HCT116 (cell line): ENCODE measurements at regions not wholly inside any gene's neighbourhood (a gene's known extent, or its start where the extent isn't known, plus 50 kb on each side); places are given as distances from the start of the nearest gene placed in this dataset.

Experiments used
- ATAC-seq: fragments of 200-7000 bp; cut with Tn5 transposase; 2 replicates; pipeline ENCODE4 v1.9.1; 2020; ENCODE audit warnings: mild to moderate bottlenecking, moderate library complexity
- BruUV-seq: library from RNA; stranded (reverse); fragments of 400-500 nt; replicated peaks from 2 replicates; lab custom pipeline; 2021; lab: Mats Ljungman, UMichigan
- CTCF ChIA-PET: fragments of 300-600 bp; sonication (Branson Sonifier 250); formaldehyde crosslinking; loops from one replicate; lab custom pipeline; 2021; ENCODE audit warnings: antibody characterized with exemption; lab: Charles Lee
- POLR2A ChIA-PET: fragments of 300-600, 350-600 bp; sonication (Branson Sonifier 250); formaldehyde crosslinking; loops from one replicate; lab custom pipeline; 2021; ENCODE audit warnings: antibody characterized with exemption; lab: Charles Lee
- RAD21 ChIA-PET, 2 experiments: fragments of 300-600 bp; sonication (Branson Sonifier 250); formaldehyde crosslinking; loops; one replicate each; lab custom pipeline; 2023; ENCODE audit warnings: low total read pairs in 2 of 2; ENCODE audit not compliant: uncharacterized antibody in 2 of 2, unreplicated experiment in 2 of 2, low non-redundant PET in 1 of 2; lab: Charles Lee
- DNase-seq: peaks from one replicate; pipeline ENCODE4 v3.0.0-alpha.2; 2010; ENCODE audit warnings: low read depth, low spot score
- H2AFZ ChIP-seq: fragments of 200-600 bp; shearing (Covaris generic), sonication (generic); 2 replicates; pipeline ENCODE4 v1.6.1; 2017; ENCODE audit warnings: low read depth, mixed run types, mixed read lengths, antibody characterized with exemption, low read length; ENCODE audit not compliant: poor library complexity, severe bottlenecking
- H3K27ac ChIP-seq: 2 replicates; pipeline ENCODE4 v1.5.1; 2012; ENCODE audit warnings: low read depth, low read length
- H3K27me3 ChIP-seq: fragments of 200-600 bp; sonication (generic); 2 replicates; pipeline ENCODE4 v1.6.1; 2016; ENCODE audit warnings: mixed run types, low read length, mixed read lengths; ENCODE audit not compliant: insufficient read depth
- H3K36me3 ChIP-seq, 2 experiments: fragments of 200-500 bp in 1 of 2; fragments of 200-600 bp in 1 of 2; sonication (Bioruptor generic) in 1 of 2; sonication (generic) in 1 of 2; 2 replicates each; pipeline versions ENCODE4 v1.5.1 to v1.6.1; 2014 to 2016; ENCODE audit warnings: low read length in 2 of 2, inconsistent platforms in 1 of 2, mixed read lengths in 1 of 2, mixed run types in 1 of 2; ENCODE audit not compliant: insufficient read depth in 2 of 2, control insufficient read depth in 1 of 2
- H3K4me1 ChIP-seq, 2 experiments: fragments of 200-600 bp in 1 of 2; sonication (generic) in 1 of 2; 2 replicates each; pipeline versions ENCODE4 v1.5.1 to v1.6.1; 2012 to 2017; ENCODE audit warnings: low read length in 2 of 2, inconsistent platforms in 1 of 2, mild to moderate bottlenecking in 1 of 2, mixed read lengths in 1 of 2, mixed run types in 1 of 2, moderate library complexity in 1 of 2; ENCODE audit not compliant: insufficient read depth in 2 of 2, control insufficient read depth in 1 of 2
- H3K4me2 ChIP-seq: fragments of 200-600 bp; sonication (generic); 2 replicates; pipeline ENCODE4 v1.6.1; 2017; ENCODE audit warnings: mixed run types, low read length, mixed read lengths
- H3K4me3 ChIP-seq, 2 experiments: fragments of 200-600 bp in 1 of 2; sonication (generic) in 1 of 2; replicated peaks in 1 of 2; 2 replicates each; pipeline ENCODE4 v1.5.1; 2011 to 2016; ENCODE audit warnings: low read length in 2 of 2, control low read depth in 1 of 2, low read depth in 1 of 2, mild to moderate bottlenecking in 1 of 2, mixed read lengths in 1 of 2, mixed run types in 1 of 2
- H3K79me2 ChIP-seq: fragments of 200-600 bp; sonication (generic); 2 replicates; pipeline ENCODE4 v1.6.1; 2017; ENCODE audit warnings: mild to moderate bottlenecking, mixed run types, low read length, moderate library complexity, mixed read lengths; ENCODE audit not compliant: insufficient read depth
- H3K9ac ChIP-seq: fragments of 200-600 bp; sonication (generic); 2 replicates; pipeline ENCODE4 v1.6.1; 2016; ENCODE audit warnings: low read length, mixed read lengths
- H3K9me2 ChIP-seq: fragments of 200-600 bp; sonication (generic), shearing (Covaris generic); 2 replicates; pipeline ENCODE4 v1.6.1; 2017; ENCODE audit warnings: mixed run types, mild to moderate bottlenecking, moderate library complexity; ENCODE audit not compliant: insufficient read depth
- H3K9me3 ChIP-seq, 2 experiments: fragments of 200-500 bp in 1 of 2; fragments of 200-600 bp in 1 of 2; sonication (Bioruptor generic) in 1 of 2; sonication (generic) in 1 of 2; 2 replicates each; pipeline ENCODE4 v1.6.1; 2014 to 2017; ENCODE audit warnings: low read length in 2 of 2, mixed read lengths in 2 of 2, inconsistent platforms in 1 of 2, low read depth in 1 of 2, mild to moderate bottlenecking in 1 of 2, mixed run types in 1 of 2, moderate library complexity in 1 of 2; ENCODE audit not compliant: control insufficient read depth in 1 of 2, insufficient read depth in 1 of 2
- H4K20me1 ChIP-seq: fragments of 200-600 bp; sonication (generic), shearing (Covaris generic); 2 replicates; pipeline ENCODE4 v1.6.1; 2017; ENCODE audit warnings: mixed run types, mild to moderate bottlenecking, moderate library complexity; ENCODE audit not compliant: insufficient read depth
- ATF3 ChIP-seq: IDR thresholded peaks from 2 replicates; pipeline ENCODE4 v1.6.1; 2012
- CBX3 ChIP-seq: IDR thresholded peaks from 2 replicates; pipeline ENCODE4 v1.6.1; 2012; ENCODE audit warnings: low read depth
- CEBPB ChIP-seq: IDR thresholded peaks from 2 replicates; pipeline ENCODE4 v1.6.1; 2012; ENCODE audit warnings: low read depth
- ELF1 ChIP-seq: IDR thresholded peaks from 2 replicates; pipeline ENCODE4 v1.6.1; 2012; ENCODE audit warnings: low read depth, borderline replicate concordance
- EZH2 ChIP-seq: fragments of 200-600 bp; sonication (generic); IDR thresholded peaks from 2 replicates; pipeline ENCODE4 v1.6.1; 2017; ENCODE audit warnings: antibody characterized with exemption, mixed run types
- EZH2phosphoT487 ChIP-seq: fragments of 200-600 bp; IDR thresholded peaks from 2 replicates; pipeline ENCODE4 v1.6.1; 2018; ENCODE audit warnings: antibody characterized with exemption, borderline replicate concordance
- FOSL1 ChIP-seq: IDR thresholded peaks from 2 replicates; pipeline ENCODE4 v1.6.1; 2012; ENCODE audit warnings: low read depth
- JUND ChIP-seq: IDR thresholded peaks from 2 replicates; pipeline ENCODE4 v1.6.1; 2012
- MAX ChIP-seq: IDR thresholded peaks from 2 replicates; pipeline ENCODE4 v1.6.1; 2012
- POLR2A ChIP-seq: IDR thresholded peaks from 2 replicates; pipeline ENCODE4 v1.7.0; 2011; ENCODE audit warnings: borderline replicate concordance; ENCODE audit not compliant: insufficient read depth, insufficient read length; ENCODE audit errors: extremely low read depth
- POLR2AphosphoS5 ChIP-seq: IDR thresholded peaks from 2 replicates; pipeline ENCODE4 v1.6.1; 2011; ENCODE audit warnings: mild to moderate bottlenecking, low read depth, low read length, moderate library complexity
- SIN3A ChIP-seq: IDR thresholded peaks from 2 replicates; pipeline ENCODE4 v1.6.1; 2012; ENCODE audit warnings: low read depth
- SP1 ChIP-seq: IDR thresholded peaks from 2 replicates; pipeline ENCODE4 v1.6.1; 2012; ENCODE audit warnings: low read depth
- SRF ChIP-seq: IDR thresholded peaks from 2 replicates; pipeline ENCODE4 v1.6.1; 2012; ENCODE audit warnings: low read depth
- TCF7L2 ChIP-seq: IDR thresholded peaks from 2 replicates; pipeline ENCODE4 v1.7.0; 2011; ENCODE audit warnings: borderline replicate concordance, inconsistent platforms; ENCODE audit not compliant: insufficient read depth, insufficient read length; ENCODE audit errors: extremely low read depth
- YY1 ChIP-seq: IDR thresholded peaks from 2 replicates; pipeline ENCODE4 v1.6.1; 2011; ENCODE audit warnings: low read length, low read depth, moderate library complexity, mild to moderate bottlenecking; ENCODE audit not compliant: insufficient replicate concordance; ENCODE audit errors: extremely low read depth
- ZBTB33 ChIP-seq: IDR thresholded peaks from 2 replicates; pipeline ENCODE4 v1.6.1; 2011; ENCODE audit warnings: mild to moderate bottlenecking, low read length, moderate library complexity; ENCODE audit not compliant: insufficient replicate concordance; ENCODE audit errors: extremely low read depth
- ZFX ChIP-seq: fragments of 450-650 bp; IDR thresholded peaks from 2 replicates; pipeline ENCODE4 v1.6.1; 2017
- ZNF274 ChIP-seq: fragments of 200-500 bp; sonication (Bioruptor generic); IDR thresholded peaks from 2 replicates; pipeline ENCODE4 v1.6.1; 2014; ENCODE audit warnings: mild to moderate bottlenecking, low read depth, low read length, inconsistent platforms
- intact Hi-C: fragments of 100-400 bp; cut with micrococcal nuclease; formaldehyde crosslinking; loops from 2 replicates; pipeline ENCODE4 v1.10.0; 2022

- no peaks in the 10 kb centered on the region for H3K79me2 ChIP-seq
- BruUV-seq = no TSS peak
- ATAC-seq (no peak), DNase-seq (no peak)
- no peak overlapping the region for H3K9ac ChIP-seq
- H3K4me1 ChIP-seq = no peaks in the 10 kb centered on the region
- H3K9me2 ChIP-seq = no peaks in the 10 kb centered on the region
- TF ChIP-seq SP1 = no peak
- TF ChIP-seq POLR2A = no peak
- TF ChIP-seq CEBPB = no peak
- no peak for TF ChIP-seq FOSL1
- no peak for TF ChIP-seq SRF
- no peak for TF ChIP-seq JUND
- TF ChIP-seq MAX = no peak
- TF ChIP-seq ATF3 = no peak
- no peak for TF ChIP-seq ZFX
- no peak for TF ChIP-seq ELF1
- no peak for TF ChIP-seq TCF7L2
- no peak for TF ChIP-seq EZH2
- no peak for TF ChIP-seq ZBTB33
- no peak for TF ChIP-seq CBX3
- TF ChIP-seq EZH2phosphoT487 = no peak
- TF ChIP-seq YY1 = no peak
- no peak for TF ChIP-seq ZNF274
- no peak for TF ChIP-seq POLR2AphosphoS5
- TF ChIP-seq SIN3A = no peak
- H3K9me3 ChIP-seq = no peaks in the 10 kb centered on the region
- POLR2A ChIA-PET = no interaction called here
- no peak overlapping the region for H3K4me2 ChIP-seq
- H3K4me3 ChIP-seq = no peak overlapping the region
- H3K27me3 ChIP-seq = no peaks in the 10 kb centered on the region
- no peak overlapping the region for H2AFZ ChIP-seq
- intact Hi-C loops = no loop called here
- CTCF ChIA-PET = no interaction called here
- H4K20me1 ChIP-seq = no peaks in the 10 kb centered on the region
- no peaks in the 10 kb centered on the region for H3K36me3 ChIP-seq
- H3K27ac ChIP-seq = no peak overlapping the region
- RAD21 ChIA-PET = no interaction called here
These were observed 172.6 kb downstream of the RASSF9 start for GRCh38 chr12:85663631-85664030.
